C1 segment of cervical spinal cord (tissue), 14 donors: ENCODE measurements at regions not wholly inside any gene's neighbourhood (a gene's known extent, or its start where the extent isn't known, plus 50 kb on each side); places are given as distances from the start of the nearest gene placed in this dataset.
"Not testable (repeated sequence)": the region's sequence is repeated elsewhere in the genome, so short reads cannot be mapped to it uniquely, and the experiment has no call there.

Experiments used
- DNase-seq, 14 donors: peaks; one replicate each; lab custom pipeline; 2025; lab: John Stamatoyannopoulos, UW

DNA sequence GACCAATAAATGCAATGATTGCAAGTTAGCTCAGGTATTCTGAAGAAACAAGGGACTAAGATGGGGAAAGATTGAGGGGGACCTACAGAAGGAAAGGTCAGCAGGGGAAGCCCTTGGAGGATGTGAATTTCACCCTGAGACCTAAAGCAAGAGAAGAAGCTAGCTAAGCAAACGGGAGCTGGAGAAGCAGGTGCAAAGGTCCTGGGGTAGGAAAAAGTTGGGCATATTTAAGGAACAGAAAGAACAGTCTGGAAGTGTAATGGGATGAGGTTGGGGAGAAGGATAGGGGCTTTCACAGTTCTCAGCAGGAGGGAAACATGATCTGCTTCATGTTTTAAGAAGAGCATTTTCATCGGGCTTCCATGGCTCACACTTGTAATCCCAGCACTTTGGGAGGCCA is 89.7 kb upstream of the SLC45A1 start:
- no peak for DNase-seq

DNA sequence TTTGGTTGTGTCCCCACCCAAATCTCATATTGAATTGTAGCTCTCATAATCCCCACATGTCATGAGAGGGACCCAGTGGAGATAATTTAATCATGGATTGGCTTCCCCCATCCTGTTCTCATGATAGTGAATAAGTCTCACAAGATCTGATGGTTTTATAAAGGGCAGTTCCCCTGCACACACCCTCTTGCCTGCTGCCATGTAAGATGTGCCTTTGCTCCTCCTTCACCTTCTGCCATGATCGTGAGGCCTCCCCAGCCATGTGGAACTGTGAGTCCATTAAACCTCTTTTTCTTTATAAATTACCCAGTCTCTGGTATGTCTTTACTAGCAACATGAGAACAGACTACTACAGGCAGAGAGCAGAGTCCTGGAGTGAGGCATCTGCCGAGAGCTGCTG is 90.2 kb upstream of the SLC45A1 start:
- DNase-seq, result not testable (repeated sequence)

DNA sequence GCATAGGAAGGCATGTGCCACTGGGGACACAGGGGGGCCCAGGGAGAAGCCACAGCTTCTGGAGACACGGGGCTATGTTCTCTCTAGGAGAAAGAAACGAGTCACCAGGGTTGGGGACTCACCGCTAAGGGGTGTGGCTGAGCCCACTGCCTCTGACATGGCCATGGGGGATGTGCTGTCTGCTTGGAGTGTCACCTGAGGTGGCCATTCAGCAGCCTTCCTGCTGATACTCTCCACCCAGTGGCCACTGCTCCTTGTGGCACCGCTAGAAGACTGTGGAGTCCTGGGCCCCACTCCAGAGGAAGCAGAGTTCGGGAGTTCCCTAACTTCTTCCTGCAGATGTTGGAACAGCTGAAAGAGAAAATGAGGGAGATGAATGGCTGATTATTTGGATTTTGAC is 91.2 kb upstream of the SLC45A1 start:
- no peak for DNase-seq

DNA sequence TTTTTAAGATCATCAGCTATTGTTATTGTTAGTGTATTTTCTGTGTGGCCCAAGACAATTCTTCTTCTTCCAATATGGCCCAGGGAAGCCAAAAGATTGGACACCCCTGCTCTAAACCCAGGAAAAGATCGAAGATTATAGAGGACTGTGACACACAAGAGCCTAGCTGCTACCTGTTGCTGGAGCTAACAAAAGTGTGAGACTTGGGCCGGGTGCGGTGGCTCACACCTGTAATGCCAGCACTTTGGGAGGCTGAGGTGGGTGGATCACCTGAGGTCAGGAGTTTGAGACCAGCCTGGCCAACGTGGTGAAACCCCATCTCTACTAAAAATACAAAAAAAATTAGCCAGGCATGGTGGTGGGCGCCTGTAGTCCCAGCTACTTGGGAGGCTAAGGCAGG is 91.9 kb upstream of the SLC45A1 start:
- not testable (repeated sequence) for DNase-seq

DNA sequence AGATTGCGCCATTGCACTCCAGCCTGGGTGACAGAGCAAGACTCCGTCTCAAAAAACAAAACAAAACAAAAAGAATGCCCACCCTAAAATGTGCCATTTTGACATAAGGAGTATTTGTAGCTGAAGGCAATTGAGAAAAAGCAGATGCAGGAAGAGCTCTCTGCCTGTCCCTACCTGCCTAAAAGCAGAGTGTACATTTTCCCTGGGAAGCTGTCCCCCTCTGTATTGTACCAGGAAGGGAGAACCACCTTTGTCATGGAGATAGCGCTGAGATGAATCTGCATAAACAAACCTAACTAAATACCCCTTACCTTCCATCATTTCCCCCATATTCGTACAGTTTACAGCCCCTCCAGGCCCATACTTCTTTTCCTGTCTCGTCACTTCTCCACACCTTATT is 94.4 kb upstream of the SLC45A1 start:
- no peak for DNase-seq

DNA sequence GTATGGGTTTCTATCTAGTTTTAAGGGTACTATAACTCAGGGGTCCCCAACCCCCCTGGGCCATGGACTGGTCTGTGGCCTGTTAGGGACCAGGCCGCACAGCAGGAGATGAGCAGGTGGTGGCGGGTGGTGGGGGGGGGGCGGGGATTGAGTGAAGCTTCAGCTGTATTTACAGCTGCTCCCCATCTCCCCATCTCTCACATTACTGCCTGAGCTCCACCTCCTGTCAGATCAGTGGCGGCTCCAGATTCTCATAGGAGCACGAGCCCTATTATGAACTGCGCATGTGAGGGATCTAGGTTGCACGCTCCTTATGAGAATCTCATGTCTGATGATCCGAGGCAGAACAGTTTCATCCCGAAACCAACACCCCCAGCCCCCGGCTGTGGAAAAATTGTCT is 95.1 kb upstream of the SLC45A1 start:
- no peak for DNase-seq

DNA sequence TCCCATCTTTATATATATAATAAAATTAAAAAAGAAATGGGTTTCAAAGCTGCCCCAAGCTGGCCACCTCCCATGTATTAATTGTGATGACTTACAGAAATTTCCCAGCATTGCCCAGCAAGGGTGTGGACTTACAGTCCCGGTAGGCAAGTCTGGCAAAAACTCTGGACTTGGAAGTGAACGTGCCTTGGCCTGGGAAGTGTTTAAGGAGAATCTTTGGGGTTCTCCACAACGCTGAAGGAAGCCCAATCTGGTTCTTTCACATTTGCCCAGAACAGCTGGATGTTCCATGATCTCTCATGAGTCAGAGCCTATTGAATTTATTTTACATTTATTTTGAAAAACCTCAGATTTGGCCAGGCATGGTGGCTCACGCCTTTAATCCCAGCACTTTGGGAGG is 98.4 kb upstream of the SLC45A1 start:
- DNase-seq, result no peak

DNA sequence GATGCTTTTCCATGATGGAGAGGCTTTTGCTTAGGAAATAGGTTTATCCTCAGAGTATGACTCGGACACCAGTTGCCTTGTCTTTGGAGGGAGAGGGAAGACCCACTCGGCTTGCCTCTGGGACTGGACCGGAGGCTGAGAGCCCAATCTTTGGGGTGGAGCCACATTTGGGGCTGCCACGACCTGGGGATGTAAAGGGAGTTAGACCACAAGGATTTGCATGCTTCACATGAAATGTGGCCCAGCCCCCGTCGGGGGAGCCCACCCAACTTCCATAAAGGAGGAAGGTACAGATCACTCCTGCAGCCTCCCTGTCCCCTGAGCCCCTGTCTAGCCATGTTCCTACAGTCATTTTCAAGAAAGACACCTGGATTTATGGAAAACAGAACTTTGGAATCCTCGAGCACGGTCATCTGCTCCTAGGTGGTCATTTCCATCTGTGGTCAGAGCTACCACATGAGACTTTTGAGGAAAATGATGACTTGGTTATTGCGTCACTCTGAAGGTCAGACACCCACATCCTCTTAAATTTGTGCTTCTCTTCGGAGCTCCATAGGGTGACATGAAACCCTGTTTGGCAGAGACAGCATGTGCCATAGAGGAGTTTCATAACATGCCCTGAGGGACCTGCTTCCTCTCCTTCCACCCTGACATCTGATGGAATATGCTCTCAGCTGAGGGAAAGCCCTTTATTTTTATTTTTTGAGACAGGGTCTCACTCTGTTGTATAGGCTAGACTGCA is 99.4 kb upstream of the SLC45A1 start:
- DNase-seq, result no peak

DNA sequence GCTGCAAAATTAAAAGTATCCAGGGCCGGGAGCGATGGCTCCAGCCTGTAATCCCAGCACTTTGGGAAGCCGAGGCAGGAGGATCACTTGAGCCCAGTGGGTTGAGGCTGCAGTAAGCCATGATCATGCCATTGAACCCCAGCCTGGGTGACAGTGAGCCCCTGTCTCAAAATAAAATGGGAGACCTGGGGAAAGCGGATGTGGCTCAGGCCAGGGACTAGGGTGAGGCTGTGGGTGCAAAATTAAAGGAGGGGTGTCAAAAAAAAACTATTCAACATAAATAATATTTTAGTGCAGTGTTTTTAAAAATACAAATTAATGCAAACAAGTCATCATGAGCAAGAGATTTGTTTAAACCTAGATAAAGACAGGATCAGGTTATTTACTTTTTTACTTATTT is 100.1 kb upstream of the SLC45A1 start:
- no peak for DNase-seq

DNA sequence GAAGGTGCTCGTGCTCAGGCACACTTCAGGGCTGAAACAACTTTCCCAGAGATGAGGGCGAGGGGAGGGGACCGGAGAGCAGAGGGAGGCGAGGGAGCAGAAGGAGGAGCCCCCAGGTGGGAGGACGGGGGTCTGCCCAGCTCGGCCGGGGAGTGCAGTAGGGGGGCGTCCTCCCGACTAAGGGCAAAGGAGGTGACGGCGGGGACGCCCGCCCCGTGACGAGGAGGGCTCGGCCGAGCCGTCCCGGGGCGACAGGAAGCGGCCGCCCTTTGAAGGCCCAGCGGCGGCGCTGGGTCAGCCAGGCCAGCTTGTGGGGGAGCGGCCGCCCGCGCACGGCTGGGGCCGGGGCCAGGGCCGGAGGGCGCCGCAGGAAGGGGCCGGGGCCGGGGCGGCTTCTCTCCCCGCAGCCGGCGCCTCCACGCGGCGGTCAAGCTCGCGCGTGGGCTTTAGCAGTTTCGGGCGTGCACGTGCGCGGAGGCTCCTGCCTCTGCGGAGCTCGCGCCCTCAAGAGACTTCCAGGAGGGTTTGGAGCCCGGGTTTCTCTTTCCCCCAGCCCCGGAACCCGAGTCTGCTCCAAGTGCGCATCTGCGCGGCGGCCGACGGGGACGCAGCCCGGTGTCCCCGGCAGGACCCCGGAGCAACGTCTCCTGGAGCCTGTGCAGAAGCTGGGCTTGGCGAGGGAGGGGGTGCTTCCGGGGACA is 100.8 kb upstream of the SLC45A1 start:
- DNase-seq, result peak in 3 of 14 donors; percentile 5 to 17 (median 11)

DNA sequence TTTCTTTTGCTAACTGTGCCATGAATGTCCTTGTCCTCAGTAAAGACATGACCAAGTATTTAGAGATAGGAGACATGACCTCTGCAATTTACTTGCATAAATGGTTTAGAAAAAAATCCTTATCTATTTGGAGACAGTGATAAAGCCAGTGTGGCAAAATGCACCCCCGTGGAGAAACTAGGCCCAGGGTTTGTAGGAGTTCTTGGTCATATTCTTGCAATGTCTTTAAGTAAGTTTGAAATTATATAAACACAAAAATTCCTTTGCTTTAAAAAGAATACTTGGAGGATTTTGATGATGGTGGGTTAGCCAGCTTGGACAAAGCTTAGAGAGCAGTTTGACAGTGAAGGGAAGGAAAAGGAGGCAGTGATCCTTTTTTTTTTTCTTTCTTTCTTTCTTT is 101.9 kb upstream of the SLC45A1 start:
- no peak for DNase-seq

DNA sequence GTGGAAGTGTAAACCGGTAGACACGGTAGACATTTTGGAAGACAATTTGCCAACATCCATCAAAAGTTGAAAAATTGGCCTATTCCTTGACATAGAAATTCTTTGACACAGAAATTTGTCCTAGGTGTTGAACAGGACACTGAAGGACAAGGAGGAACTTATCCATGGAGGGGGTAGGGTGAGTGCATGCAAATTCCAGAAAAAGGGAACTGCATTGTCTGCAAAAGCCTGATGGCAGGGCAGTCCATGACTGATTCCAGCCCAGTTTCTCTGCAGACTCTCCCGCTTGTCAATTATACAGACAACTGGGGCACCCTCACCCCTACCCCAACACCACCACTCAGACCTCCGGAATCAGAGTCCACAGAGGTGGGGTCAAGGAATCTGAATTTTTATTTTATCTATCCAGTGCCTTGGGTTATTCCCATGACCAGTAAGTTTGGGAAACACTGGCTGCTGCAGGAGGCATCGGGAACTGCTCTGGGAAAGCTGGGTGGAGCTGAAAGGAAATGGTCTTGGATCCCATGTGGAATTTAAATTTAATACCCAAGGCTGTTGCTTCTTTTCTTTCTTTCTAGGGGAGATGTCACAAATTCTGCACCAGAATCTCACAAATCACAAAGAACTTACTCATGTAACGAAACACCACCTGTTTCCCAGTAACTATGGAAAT is 103.3 kb upstream of the SLC45A1 start:
- DNase-seq, result no peak

DNA sequence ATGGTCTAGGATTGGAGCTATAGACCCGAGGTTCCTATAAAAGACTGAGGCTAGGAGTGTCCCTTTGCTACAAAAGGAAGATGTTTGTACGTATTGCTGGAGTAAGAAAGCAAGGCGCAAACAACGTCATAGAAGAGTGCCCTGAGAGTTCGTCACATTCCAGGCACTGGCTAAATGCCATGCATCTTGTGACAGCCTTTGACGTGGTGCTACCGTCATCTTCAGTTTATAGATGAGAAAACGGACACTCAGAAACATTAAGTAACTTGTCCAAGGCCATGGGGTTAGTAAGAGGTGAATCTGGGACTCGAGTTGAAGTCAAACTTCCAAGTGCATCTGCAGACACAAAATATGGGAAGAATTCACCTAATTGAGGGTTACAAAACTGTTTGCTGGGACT is 104.2 kb upstream of the SLC45A1 start:
- no peak for DNase-seq

DNA sequence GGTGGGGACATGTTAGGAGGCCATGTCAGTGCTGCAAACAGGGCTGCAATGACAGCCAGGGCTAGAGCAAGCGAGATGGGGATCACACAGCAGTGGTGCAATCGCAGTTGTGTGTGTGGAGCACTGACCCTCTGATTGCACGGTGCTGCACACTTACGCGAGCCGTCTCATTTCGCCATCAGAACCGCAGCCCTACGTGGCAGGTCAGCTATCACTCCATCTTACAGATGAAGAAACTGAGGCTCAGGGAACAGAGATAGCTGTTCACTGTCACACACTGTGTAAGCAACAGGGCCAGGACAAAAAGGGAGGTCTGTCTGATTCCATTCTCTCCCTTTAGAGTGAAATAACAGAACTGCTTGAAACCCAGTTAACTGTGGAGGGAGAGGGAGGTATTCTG is 104.8 kb upstream of the SLC45A1 start:
- no peak for DNase-seq

DNA sequence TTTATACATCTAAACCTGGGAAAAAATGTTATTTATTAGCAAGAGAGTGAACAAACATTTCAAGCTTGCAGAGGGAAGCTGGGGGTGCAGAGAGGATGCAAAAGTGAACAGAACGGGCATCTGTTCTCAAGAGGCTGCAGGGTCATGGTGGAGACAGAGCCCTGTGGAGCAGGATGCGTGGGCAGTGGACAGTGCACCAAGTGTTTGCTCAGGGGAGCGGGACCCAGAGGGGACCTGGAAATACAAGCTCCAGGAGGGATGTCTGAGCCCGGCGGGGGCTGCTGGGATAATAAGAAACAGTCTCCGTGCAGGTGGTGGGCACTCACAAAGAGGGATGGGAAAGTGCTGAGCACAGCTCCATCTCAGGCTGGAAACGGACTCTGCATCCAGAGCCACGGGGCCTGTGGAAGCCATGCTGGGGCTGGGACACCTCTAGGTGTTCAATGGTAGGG is 105.3 kb upstream of the SLC45A1 start:
- DNase-seq, result no peak

DNA sequence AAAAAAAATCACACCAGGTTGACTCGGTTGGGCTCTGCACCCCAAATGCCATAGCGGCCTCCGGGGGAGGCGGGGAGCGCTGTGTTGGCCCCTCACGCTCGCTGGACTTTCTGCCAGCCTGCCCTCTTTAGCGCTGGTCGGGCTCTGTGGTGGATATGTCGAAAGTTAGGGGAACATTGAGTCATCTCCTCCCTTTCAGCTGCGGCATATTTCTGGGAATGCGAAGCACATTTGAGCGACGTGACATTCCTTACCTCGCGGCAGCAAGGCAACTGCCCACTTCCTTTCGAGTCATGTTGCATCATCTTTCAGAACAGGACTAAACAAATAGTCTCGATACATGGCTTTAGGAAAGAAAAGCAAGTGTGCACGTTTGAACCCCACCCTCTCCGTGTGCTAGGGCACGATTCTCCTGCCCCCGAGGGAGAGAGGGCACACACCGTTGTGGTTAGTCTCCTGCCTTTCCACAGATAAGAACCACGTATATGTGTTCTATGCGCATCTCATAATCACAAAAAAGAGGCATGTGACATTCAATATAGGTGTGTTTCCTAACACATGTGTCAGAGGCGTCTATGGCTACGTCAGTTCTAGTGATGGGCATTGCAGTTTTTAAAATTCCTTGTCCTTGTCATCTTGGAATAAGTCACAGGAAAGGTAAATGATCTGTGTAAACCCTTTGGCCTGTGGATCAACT is 105.9 kb upstream of the SLC45A1 start:
- peak in 1 of 14 donors; percentile 42 for DNase-seq

DNA sequence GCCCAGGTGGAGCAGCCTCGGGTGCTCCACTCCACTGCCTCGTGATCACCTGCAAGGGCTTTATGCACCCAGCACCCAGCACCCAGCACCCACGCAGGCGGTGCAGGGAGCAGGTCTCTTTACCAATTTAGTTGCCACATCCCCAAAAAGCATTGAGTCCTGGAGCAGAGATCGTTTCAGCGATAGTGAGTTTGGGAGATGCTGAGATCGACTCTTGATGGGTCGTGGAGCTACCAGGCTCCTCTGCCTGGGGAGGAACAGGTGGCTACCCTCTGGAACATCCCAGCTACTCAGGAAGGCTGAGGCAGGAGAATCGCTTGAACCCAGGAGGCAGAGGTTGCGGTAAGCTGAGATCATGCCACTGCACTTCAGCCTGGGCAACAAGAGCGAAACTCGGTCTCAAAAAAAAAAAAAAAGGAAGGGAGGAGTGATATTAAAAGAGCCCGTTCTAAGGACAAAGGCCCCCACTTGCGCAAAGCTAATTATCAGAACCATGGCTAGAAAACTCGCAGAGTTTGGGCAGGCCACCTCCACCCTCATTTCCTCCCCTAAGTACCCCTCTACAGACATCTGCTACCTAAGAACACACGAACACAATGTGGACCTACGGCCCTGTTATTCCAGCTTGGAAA is 106.5 kb upstream of the SLC45A1 start:
- peak in 1 of 14 donors; percentile 11 for DNase-seq

DNA sequence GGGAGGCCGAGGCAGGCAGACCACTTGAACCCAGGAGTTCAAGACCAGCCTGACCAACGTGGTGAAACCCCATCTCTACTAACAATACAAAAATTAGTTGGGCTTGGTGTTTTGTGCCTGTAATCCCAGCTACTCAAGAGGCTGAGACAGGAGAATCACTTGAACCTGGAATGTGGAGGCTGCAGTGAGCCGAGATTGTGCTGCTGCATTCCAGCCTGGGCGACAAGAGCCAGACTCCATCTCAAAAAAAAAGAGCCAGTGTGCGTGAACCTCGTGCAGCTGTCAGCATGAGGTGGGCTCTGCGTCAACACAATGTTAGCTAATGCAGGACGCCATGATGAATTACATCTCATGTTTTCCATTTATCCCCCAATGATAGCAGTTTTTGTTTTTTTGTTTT is 110.7 kb upstream of the SLC45A1 start:
- no peak for DNase-seq

DNA sequence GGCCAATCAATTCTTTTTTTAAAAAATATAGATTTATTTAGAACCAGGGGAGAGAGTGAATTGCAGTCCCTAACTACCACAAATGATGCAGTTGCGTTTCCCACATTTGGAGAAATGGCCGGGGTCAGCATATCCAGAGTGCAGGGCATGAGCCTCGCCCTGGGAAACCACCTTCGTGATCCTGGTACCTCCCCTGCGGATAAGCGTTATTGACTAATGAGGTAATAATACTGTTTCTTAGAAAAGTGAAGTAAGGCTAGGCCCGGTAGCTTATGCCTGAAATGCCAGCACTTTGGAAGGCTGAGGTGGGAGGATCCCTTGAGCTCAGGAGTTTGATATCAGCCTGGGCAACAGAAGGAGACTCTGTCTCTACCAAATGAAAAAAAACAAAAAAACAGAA is 111.5 kb upstream of the SLC45A1 start:
- no peak for DNase-seq

DNA sequence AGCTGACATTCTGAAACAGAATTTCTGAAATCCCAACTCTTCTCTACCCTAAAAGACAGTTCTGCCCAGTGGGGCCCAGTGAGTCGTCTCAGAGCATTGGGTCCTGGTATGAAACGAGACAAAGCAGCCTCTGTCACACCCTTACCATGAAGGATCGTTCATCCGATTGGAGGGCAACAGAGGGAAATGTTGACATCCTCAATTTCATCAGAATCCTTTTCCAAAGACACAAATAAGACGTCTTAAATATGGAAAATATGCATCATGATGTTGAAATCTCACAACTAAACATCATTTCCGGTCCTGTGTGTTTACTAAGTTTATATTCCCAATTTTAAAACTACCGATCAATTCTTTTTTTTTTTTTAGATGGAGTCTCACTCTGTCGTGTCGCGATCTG is 112.1 kb upstream of the SLC45A1 start:
- DNase-seq, result no peak

DNA sequence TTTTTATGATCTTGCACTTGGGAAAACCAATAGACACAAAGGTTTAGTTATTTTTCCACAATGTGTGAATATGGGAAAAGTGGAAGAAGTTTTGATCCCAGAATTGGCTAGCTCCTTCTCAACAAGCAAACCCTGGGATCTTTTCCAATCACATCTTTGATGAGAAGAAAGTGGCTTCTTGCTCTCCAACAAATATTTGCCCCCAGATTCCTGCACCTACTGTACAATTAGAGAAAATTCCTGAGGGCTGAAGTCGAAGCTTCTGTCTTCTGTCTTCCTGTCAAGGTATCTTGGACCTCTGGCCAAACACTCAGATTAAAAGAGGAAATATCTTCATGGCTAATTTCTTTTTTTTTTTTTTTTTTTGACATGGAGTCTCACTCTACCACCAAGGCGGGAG is 113.1 kb upstream of the SLC45A1 start:
- no peak for DNase-seq

DNA sequence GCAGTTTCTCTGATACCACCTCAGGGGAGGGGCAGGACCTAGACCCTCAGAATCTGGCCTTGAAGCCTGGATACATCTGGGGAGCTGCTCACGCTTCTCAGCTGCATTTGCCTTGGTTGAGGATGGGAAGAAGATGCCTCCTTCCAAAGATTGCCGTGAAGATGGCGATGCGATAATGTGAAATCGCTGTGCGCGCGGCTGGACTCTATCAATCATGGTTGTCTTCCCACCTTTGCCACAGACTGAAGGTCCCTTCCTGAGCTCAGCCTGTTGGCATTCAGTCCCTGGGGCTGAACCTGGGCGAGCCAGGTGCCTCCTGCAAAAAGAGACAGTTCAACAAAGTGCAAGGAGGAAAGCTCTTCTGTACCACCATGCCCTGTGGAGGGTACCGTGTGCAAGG is 114.4 kb upstream of the SLC45A1 start:
- no peak for DNase-seq
